ENCODE measurements at regions not wholly inside any gene's neighbourhood (a gene's known extent, or its start where the extent isn't known, plus 50 kb on each side); places are given as distances from the start of the nearest gene placed in this dataset.

DNA sequence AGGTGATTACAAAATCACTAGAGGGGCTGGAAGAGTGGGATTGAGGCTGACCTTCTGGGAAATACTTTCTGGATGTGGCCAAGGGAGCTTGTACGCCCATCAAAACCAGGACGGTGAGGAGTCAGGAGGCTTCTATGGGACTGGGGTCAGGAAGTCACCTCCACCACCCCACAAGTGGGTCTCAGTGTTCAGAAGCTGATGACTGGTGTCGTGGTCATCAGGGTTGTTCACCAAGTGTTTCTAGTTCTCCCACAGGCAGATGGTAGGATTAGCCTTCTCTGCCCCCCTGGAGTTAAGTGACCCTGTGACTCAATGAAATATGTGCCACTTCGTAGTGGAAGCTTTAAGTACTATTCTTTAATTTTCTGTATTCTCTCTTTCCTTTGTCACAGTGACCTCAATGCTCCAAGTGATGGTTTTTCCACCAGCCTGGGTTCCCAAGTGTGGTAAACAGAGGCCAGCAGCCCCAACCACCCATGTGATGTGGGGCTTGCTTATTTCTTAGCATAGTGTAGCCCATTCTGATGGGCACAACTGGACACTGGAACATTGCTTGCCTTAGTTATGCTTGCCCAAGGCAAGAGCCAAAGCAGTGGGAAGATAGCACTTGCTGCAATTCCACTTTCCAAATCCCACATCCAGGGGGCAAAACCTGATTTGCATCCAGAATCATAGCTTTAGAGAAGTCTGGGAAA, 258.8 kb downstream of the CYP26B1 start:
- in situ Hi-C loops (cut with HindIII; ENCODE audit: low sequenced_read_pairs): no loop called here

DNA sequence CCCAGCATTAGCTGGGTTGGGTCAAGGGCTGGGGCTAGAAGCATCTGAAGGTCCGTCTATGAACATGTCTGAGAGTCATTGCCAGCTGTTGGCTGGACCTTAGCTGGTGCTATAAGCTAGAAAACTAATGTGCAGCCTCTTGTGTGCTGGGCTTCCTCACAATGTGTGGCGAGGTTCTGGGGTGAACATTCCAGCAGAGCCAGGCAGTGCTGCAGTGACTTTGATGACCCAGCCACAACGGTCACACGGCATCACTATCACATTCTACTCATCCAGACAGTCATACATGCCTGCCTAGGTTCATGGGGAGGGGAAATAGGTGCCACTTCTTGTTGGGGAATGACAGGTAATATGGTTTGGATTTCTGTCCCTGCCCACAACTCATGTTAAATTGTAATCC, 260.5 kb downstream of the CYP26B1 start:
- H3K4me3 ChIP-seq (ENCODE audit: low read depth, low read length): no peak overlapping the region
- no peak for DNase-seq (ENCODE audit: low read depth)
- in situ Hi-C loops (cut with HindIII; ENCODE audit: low sequenced_read_pairs): no loop called here
- TF ChIP-seq, protein P1, sequence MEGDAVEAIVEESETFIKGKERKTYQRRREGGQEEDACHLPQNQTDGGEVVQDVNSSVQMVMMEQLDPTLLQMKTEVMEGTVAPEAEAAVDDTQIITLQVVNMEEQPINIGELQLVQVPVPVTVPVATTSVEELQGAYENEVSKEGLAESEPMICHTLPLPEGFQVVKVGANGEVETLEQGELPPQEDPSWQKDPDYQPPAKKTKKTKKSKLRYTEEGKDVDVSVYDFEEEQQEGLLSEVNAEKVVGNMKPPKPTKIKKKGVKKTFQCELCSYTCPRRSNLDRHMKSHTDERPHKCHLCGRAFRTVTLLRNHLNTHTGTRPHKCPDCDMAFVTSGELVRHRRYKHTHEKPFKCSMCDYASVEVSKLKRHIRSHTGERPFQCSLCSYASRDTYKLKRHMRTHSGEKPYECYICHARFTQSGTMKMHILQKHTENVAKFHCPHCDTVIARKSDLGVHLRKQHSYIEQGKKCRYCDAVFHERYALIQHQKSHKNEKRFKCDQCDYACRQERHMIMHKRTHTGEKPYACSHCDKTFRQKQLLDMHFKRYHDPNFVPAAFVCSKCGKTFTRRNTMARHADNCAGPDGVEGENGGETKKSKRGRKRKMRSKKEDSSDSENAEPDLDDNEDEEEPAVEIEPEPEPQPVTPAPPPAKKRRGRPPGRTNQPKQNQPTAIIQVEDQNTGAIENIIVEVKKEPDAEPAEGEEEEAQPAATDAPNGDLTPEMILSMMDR (IDR thresholded peaks at IDR 0.05; ENCODE audit: low read depth, low read length, missing control alignments): no peak

More for the DNA sequence above, 258.8 kb downstream of the CYP26B1 start:
- H3K4me3 ChIP-seq (ENCODE audit: low read depth, low read length): no peak overlapping the region
- no peak for DNase-seq (ENCODE audit: low read depth)
- TF ChIP-seq, protein P1 (IDR thresholded peaks at IDR 0.05; ENCODE audit: low read depth, low read length, missing control alignments): no peak

DNA sequence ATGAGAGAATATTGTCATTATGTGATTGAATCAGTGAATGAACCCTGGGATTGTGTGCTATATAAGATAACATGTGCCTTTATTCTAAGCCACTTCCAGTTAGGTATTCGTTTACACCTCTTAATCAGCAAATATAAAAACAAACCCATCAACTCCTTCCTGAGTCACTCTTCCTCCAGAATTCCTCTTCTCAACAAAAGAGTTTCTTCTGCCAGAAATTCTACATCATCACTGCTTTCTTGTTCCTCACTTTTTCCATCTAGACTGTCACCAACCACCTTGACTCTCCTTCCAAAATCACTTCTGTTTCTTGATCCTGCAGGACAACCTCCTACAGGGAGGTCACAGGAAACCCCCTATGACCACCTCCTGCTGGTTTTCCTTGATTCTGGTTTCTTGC, 261.4 kb downstream of the CYP26B1 start:
- in situ Hi-C loops (cut with HindIII; ENCODE audit: low sequenced_read_pairs): no loop called here
- no peak for DNase-seq (ENCODE audit: low read depth)
- H3K4me3 ChIP-seq (ENCODE audit: low read depth, low read length): no peak overlapping the region
- TF ChIP-seq, protein P1 (IDR thresholded peaks at IDR 0.05; ENCODE audit: low read depth, low read length, missing control alignments): no peak

DNA sequence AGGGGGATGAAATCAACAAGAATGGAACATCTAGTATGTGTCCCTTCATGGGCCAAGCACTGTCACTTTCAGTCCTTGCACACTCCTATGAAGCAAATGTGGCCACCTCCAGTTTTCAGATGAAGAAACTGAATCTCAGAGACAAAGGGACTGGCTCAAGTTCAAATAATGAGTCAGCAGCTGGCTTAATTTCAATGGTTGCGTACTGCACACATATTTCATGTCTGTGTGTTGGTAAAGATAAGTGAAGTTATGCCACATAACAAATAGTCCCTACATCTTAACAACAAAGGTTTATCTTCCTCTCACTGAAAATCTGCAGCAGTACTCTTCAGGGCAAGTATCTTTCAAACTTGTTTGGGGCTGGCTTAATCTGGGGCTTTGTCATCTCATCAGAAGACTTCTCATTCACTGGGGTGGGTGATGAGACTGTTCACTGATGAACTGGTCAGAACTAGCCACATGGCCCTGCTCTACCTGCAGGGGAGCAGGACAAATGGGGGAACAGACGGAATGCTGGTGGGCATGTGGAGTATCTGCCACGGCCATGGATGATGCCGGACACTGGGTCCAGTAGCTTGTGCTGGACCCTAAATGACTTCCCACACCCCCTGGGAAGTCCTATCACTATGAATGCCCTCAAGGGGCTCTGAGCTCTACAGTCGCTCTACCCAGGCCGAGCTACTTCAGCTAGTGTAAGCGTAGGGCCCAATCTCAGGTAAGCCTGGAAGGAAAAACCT, 263.2 kb downstream of the CYP26B1 start:
- in situ Hi-C loops (cut with HindIII; ENCODE audit: low sequenced_read_pairs): no loop called here
- TF ChIP-seq, protein P1 (IDR thresholded peaks at IDR 0.05; ENCODE audit: low read depth, low read length, missing control alignments): no peak
- H3K4me3 ChIP-seq (ENCODE audit: low read depth, low read length): no peak overlapping the region
- peak; percentile 31 for DNase-seq (ENCODE audit: low read depth)

DNA sequence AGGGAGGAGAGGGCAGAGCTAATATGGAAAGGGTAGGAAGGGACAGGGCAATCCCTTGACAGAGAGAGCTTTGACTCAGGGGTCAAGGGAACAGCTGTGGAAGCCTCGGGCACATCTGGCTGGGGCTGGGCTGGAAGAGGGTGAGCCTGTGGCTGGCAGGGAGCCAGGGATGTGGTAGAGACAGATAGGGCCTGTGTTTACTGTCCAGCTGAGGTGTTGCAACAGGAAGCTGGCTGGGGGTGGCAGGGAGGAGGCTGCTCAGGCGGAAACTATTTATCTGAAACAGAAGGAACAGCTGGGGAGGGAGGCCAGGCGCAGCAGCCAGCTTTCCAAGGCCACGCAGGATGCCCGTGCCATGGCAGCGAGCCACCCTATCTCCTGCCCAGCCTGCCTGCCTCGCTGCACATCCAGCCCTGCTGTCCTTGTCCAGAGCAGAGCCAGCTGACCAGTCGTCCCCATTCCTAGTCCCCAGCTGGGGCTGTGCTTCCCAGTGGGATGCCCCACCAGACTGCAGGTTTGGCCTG, 264.7 kb downstream of the CYP26B1 start:
- in situ Hi-C loops (cut with HindIII; ENCODE audit: low sequenced_read_pairs): no loop called here
- no peak overlapping the region for H3K4me3 ChIP-seq (ENCODE audit: low read depth, low read length)
- no peak for DNase-seq (ENCODE audit: low read depth)
- TF ChIP-seq, protein P1 (IDR thresholded peaks at IDR 0.05; ENCODE audit: low read depth, low read length, missing control alignments): no peak

DNA sequence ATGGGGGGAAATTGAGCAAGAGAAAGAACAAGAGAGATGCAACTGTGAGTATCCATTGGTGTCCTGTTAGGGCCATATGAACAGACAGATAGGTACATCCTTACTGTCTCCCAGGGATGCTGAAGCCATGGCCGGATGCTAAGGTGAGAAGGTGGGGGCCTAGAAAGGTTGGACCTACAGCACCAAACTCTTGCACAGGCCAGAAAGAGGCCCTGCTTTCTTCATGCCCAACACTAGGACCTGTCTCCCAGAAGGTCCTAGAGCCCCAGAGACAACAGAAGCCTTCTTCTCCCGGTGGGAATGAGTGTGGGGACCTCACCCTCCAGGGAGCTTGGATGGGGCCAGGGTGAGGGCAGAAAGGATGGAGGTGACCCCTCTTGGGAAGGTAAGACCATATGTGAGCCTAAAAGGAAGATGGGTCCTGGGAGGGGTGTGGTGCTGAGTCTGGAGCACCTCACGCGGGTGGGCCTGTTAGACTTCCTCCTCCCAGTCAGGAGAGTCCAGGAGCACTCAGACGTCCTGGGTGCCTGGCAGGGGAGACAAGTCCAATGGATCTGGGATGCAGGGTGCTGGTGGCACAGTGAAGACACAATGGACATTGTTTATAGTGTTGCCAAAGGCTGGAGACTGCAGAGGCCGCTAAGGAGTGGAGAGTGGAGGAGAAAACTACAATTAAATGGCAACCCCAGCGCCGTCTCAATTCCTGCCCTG, 265.3 kb downstream of the CYP26B1 start:
- TF ChIP-seq, protein P1 (IDR thresholded peaks at IDR 0.05; ENCODE audit: low read depth, low read length, missing control alignments): no peak
- no peak for DNase-seq (ENCODE audit: low read depth)
- in situ Hi-C loops (cut with HindIII; ENCODE audit: low sequenced_read_pairs): no loop called here
- H3K4me3 ChIP-seq (ENCODE audit: low read depth, low read length): no peak overlapping the region
